Spleen (tissue), 11 donors: ENCODE measurements at regions not wholly inside any gene's neighbourhood (a gene's known extent, or its start where the extent isn't known, plus 50 kb on each side); places are given as distances from the start of the nearest gene placed in this dataset.
"Not testable (repeated sequence)": the region's sequence is repeated elsewhere in the genome, so short reads cannot be mapped to it uniquely, and the experiment has no call there.

Experiments used
- DNase-seq: peaks from one replicate; pipeline ENCODE4 v3.0.0-alpha.2; 2020
- H3K27ac ChIP-seq, 8 donors: fragments of 200-600 bp; sonication (generic) in 7 of 8; 1 replicate in 4 of 8; 2 replicates in 4 of 8; pipeline versions ENCODE4 v1.5.0 to v1.8.0; 2016 to 2021; ENCODE audit warnings: inconsistent platforms in 4 of 8, mild to moderate bottlenecking in 4 of 8, moderate library complexity in 1 of 8
- H3K27me3 ChIP-seq, 7 donors: fragments of 200-600 bp; sonication (generic) in 6 of 7; replicated peaks in 1 of 7; 1 replicate in 4 of 7; 2 replicates in 3 of 7; pipeline versions ENCODE4 v1.5.0 to v1.8.0; 2016 to 2021; ENCODE audit warnings: inconsistent platforms in 3 of 7, mild to moderate bottlenecking in 1 of 7
- H3K36me3 ChIP-seq, 6 donors: fragments of 200-600 bp; sonication (generic) in 5 of 6; 1 replicate in 4 of 6; 2 replicates in 2 of 6; pipeline versions ENCODE4 v1.5.0 to v1.8.0; 2016 to 2021; ENCODE audit warnings: inconsistent platforms in 2 of 6
- H3K4me1 ChIP-seq, 6 donors: fragments of 200-600 bp; sonication (generic) in 5 of 6; 1 replicate in 3 of 6; 2 replicates in 3 of 6; pipeline versions ENCODE4 v1.5.0 to v1.8.0; 2016 to 2021; ENCODE audit warnings: inconsistent platforms in 3 of 6
- H3K4me3 ChIP-seq, 8 donors: fragments of 200-600 bp; sonication (generic) in 7 of 8; 1 replicate in 4 of 8; 2 replicates in 4 of 8; pipeline versions ENCODE4 v1.5.0 to v1.8.0; 2016 to 2021; ENCODE audit warnings: inconsistent platforms in 4 of 8, mild to moderate bottlenecking in 4 of 8, moderate library complexity in 2 of 8
- H3K9me3 ChIP-seq, 8 donors: fragments of 200-600 bp; sonication (generic) in 7 of 8; 1 replicate in 4 of 8; 2 replicates in 4 of 8; pipeline versions ENCODE4 v1.5.0 to v1.8.0; 2016 to 2021; ENCODE audit warnings: inconsistent platforms in 4 of 8
- POLR2A ChIP-seq, 3 donors: fragments of 450-650 bp; IDR thresholded peaks; one replicate each; pipeline ENCODE4 v1.5.1; 2017; ENCODE audit warnings: antibody characterized with exemption in 3 of 3, mild to moderate bottlenecking in 1 of 3
- POLR2AphosphoS5 ChIP-seq, 3 donors: sonication (generic); formaldehyde crosslinking; IDR thresholded peaks; one replicate each; pipeline ENCODE4 v1.5.1; 2017; ENCODE audit warnings: antibody characterized with exemption in 3 of 3
- WGBS, 5 donors: extraction: QIAGEN DNeasy Blood & Tissue Kit in 3 of 5; methylation state at CpG; one replicate each; pipeline versions ENCODE4 v1.1.5 to v1.1.7; 2013 to 2018; 5-methylcytosine and 5-hydroxymethylcytosine counted together
- intact Hi-C: fragments of 100-400 bp; cut with DNase I; formaldehyde crosslinking; loops from one replicate; pipeline ENCODE4 v1.15.0; 2023; ENCODE audit warnings: low total_unique reads
- TF ChIP-seq, protein P1 (sequence below), 11 experiments: fragments of 200-600 bp in 7 of 11; fragments of 450-650 bp in 4 of 11; sonication (generic) in 4 of 11; IDR thresholded peaks in 8 of 11; conservative IDR thresholded peaks in 3 of 11; 1 replicate in 7 of 11; 2 replicates in 4 of 11; pipeline versions ENCODE4 v1.4.0 to v1.8.0; 2016 to 2021; ENCODE audit warnings: antibody characterized with exemption in 11 of 11, inconsistent platforms in 4 of 11, mild to moderate bottlenecking in 1 of 11
- donor health status: healthy with polysubstance abuse.
- donor health status: DM: no; HTN: no; CAD: no; lungs with moderate emphysema.
- donor health status: DM: no; HTN: no; CAD: no.
- donor health status: Bipolar disorder and iron deficiency.
- donor health status: healthy.
- donor health status: DM: no; HTN: no; CAD: no.
- donor health status: DM: yes; HTN: yes; CAD: no.

DNA sequence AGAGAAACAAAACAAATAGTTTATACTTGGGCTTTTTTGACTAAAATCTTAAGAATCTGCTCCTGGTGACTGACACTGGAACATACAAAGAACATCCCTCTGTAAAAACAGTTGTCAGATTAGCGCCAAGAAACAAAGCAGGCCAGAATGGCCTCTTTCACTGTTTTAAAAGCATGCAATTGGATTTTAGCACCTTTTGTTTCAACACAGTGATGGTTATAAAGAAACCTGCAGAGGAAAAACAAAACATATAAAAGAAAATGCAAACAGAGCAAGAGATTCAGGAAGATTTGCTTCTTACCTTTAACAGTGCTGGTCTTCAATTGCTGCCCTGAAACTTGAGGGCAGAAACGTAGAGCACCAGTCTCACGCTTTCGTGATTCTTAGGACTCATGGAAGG lies 652.2 kb upstream of the KCND2 start:
- peaks cover 0 to 2% (median 0%) of the 10 kb centered on the region in 8 donors for H3K9me3 ChIP-seq
- TF ChIP-seq, protein P1, sequence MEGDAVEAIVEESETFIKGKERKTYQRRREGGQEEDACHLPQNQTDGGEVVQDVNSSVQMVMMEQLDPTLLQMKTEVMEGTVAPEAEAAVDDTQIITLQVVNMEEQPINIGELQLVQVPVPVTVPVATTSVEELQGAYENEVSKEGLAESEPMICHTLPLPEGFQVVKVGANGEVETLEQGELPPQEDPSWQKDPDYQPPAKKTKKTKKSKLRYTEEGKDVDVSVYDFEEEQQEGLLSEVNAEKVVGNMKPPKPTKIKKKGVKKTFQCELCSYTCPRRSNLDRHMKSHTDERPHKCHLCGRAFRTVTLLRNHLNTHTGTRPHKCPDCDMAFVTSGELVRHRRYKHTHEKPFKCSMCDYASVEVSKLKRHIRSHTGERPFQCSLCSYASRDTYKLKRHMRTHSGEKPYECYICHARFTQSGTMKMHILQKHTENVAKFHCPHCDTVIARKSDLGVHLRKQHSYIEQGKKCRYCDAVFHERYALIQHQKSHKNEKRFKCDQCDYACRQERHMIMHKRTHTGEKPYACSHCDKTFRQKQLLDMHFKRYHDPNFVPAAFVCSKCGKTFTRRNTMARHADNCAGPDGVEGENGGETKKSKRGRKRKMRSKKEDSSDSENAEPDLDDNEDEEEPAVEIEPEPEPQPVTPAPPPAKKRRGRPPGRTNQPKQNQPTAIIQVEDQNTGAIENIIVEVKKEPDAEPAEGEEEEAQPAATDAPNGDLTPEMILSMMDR (IDR thresholded peaks at IDR 0.05 in 8 of 11, conservative IDR thresholded peaks at IDR 0.05 in 3 of 11), result no peak
- no peak for TF ChIP-seq POLR2A (IDR thresholded peaks at IDR 0.05)
- intact Hi-C loops, result no loop called here
- H3K36me3 ChIP-seq, result no peaks in the 10 kb centered on the region
- H3K27me3 ChIP-seq, result no peaks in the 10 kb centered on the region
- H3K27ac ChIP-seq, result no peak overlapping the region
- DNase-seq, result no peak
- H3K4me1 ChIP-seq, result no peaks in the 10 kb centered on the region
- WGBS, 5 donors, result 62 to 76% (median 71%) methylated on average over 4 of the region's 4 CpGs
- no peak overlapping the region for H3K4me3 ChIP-seq

DNA sequence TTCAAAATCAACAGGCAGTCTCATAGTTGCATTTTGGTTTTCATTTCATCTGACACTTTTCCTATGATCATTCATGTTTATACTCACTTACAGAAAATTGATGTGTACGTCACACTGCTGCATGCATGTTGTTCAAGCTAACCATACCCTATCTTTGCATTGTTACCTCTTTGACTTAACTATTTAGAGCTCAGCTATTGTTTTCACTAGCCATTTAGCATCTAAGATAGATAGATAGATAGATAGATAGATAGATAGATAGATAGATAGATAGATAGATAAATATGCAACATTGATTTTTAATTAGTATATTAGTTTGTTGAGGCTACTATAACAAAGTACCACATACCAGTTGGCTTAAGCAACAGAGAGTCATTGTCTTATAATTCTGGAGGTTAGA lies 649.5 kb upstream of the KCND2 start:
- intact Hi-C loops, result no loop called here
- Histone ChIP-seq H3K4me3 (no peak overlapping the region), H3K36me3 (no peaks in the 10 kb centered on the region), H3K9me3 (no peaks in the 10 kb centered on the region), H3K27ac (no peak overlapping the region), H3K27me3 (no peaks in the 10 kb centered on the region), H3K4me1 (no peaks in the 10 kb centered on the region)
- no peak for DNase-seq
- TF ChIP-seq POLR2AphosphoS5 (IDR thresholded peaks at IDR 0.05) (no peak), POLR2A (IDR thresholded peaks at IDR 0.05) (no peak)
- TF ChIP-seq, protein P1 (IDR thresholded peaks at IDR 0.05 in 8 of 11, conservative IDR thresholded peaks at IDR 0.05 in 3 of 11), result no peak
- WGBS, 5 donors, result 67 to 83% (median 68%) methylated on average over 1 of the region's 1 CpG

DNA sequence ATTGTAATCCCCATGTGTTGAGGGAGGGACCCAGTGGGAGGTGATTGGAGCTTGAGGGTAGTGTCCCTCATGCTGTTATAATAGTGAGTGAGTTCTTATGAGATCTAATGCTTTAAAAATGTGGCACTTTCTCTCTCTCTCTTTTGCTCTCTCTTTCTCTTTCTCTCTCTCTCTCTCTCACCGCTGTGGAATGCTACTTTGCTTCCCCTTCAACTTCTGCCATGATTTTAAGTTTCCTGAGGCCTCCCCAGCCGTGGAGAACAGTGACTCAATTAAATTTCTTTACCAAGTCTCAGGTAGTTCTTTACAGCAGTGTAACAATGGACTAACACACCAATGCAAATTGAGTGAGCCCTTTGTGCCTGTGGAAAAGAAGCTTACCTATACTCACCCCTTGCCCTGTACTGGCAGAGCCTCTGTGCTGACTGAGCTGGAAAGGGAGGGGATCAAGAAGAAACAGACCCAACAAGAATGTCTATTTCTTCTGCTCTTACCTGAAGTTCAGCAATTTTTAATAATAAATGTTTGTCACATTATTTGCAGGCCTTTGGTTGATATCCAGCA lies 642.5 kb upstream of the KCND2 start:
- peaks cover 0 to 3% (median 0%) of the 10 kb centered on the region in 8 donors for H3K9me3 ChIP-seq
- no peaks in the 10 kb centered on the region for H3K4me1 ChIP-seq
- no peak for DNase-seq
- TF ChIP-seq, protein P1 (IDR thresholded peaks at IDR 0.05 in 8 of 11, conservative IDR thresholded peaks at IDR 0.05 in 3 of 11), result no peak
- no peak for TF ChIP-seq POLR2AphosphoS5 (IDR thresholded peaks at IDR 0.05)
- no peak overlapping the region for H3K27ac ChIP-seq
- no peaks in the 10 kb centered on the region for H3K27me3 ChIP-seq
- 43 to 66% (median 49%) methylated on average over 2 of the region's 2 CpGs for WGBS, 5 donors
- no peak overlapping the region for H3K4me3 ChIP-seq
- H3K36me3 ChIP-seq, result no peaks in the 10 kb centered on the region
- intact Hi-C loops, result no loop called here

DNA sequence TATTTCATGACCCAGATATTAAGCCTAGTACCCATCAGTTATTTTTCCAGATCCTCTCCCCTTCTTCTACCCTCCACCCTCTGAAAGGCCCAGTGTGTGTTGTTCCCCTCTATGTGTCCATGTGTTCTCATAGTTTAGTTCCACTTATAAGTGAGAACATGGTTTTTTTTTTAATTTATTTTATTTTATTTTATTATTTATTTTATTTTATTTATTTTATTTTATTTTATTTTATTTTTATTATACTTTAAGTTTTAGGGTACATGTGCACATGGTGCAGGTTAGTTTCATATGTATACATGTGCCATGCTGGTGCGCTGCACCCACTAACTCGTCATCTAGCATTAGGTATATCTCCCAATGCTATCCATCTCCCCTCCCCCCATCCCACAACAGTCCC lies 639.2 kb upstream of the KCND2 start:
- H3K27me3 ChIP-seq, H3K27ac ChIP-seq, H3K4me3 ChIP-seq, H3K36me3 ChIP-seq, DNase-seq, intact Hi-C loops, H3K4me1 ChIP-seq: not testable (repeated sequence)
- peaks cover 0 to 14% (median 9%) of the 10 kb centered on the region in 8 donors for H3K9me3 ChIP-seq
- 79 to 93% (median 88%) methylated on average over 2 of the region's 2 CpGs for WGBS, 5 donors

DNA sequence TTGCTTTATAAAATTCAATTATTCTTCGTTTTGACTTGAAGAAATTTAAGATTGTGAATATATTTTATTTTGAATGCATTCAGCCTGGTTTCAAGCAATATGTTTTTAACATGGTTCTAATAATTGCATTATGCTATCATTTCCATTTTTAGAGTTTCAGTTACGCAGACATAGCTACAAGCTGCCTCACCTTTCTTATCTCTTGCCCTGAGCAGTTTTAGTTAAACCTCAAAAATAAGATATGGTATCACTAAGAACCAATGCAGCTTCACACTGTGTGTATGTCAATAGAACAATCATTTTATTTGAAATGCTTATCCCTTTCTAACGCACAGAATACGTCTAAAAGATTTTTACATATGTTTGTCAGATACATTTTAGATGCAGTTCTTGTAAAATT lies 632.6 kb upstream of the KCND2 start:
- H3K4me1 ChIP-seq, result no peaks in the 10 kb centered on the region
- TF ChIP-seq POLR2AphosphoS5 (IDR thresholded peaks at IDR 0.05) (no peak), POLR2A (IDR thresholded peaks at IDR 0.05) (no peak)
- TF ChIP-seq, protein P1 (IDR thresholded peaks at IDR 0.05 in 8 of 11, conservative IDR thresholded peaks at IDR 0.05 in 3 of 11), result no peak
- intact Hi-C loops, result no loop called here
- no peak overlapping the region for H3K4me3 ChIP-seq
- 73 to 85% (median 78%) methylated on average over 4 of the region's 4 CpGs for WGBS, 5 donors
- no peak overlapping the region for H3K27ac ChIP-seq
- no peaks in the 10 kb centered on the region for H3K27me3 ChIP-seq
- peaks cover 0 to 27% (median 18%) of the 10 kb centered on the region in 8 donors for H3K9me3 ChIP-seq
- no peaks in the 10 kb centered on the region for H3K36me3 ChIP-seq
- no peak for DNase-seq
